Breast epithelium (tissue), 3 donors: ENCODE measurements at regions not wholly inside any gene's neighbourhood (a gene's known extent, or its start where the extent isn't known, plus 50 kb on each side); places are given as distances from the start of the nearest gene placed in this dataset.

Source experiments
- POLR2A ChIP-seq: fragments of 450-650 bp; IDR thresholded peaks from one replicate; pipeline ENCODE4 v1.6.1; 2016; ENCODE audit warnings: antibody characterized with exemption, mild to moderate bottlenecking, moderate library complexity
- POLR2AphosphoS5 ChIP-seq, 3 donors: sonication (generic); formaldehyde crosslinking; IDR thresholded peaks; one replicate each; pipeline ENCODE4 v1.6.1; 2017; ENCODE audit warnings: antibody characterized with exemption in 3 of 3
- TF ChIP-seq, protein P1 (sequence below), 3 donors: fragments of 450-650 bp; IDR thresholded peaks; one replicate each; pipeline ENCODE4 v1.5.1; 2016 to 2017; ENCODE audit warnings: antibody characterized with exemption in 3 of 3, mild to moderate bottlenecking in 3 of 3, moderate library complexity in 3 of 3

DNA sequence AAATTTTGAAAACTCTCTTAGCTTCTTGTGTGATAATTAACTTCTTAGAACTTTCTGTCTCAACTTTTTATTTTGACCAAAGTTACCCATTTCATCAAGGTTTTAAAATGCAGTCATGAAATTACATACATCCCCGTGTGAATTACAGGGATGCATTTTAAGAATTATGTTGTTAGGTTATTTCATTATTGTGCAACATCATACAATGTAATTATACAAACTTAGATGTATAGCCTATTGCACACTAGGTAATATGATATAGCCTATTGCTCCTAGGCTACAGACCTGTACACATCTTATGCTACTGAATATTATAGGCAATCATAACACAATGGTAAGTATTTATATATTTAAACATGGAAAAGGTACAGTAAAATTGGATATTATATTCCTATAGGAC, 228.1 kb upstream of the C11orf87 start:
- TF ChIP-seq, protein P1, sequence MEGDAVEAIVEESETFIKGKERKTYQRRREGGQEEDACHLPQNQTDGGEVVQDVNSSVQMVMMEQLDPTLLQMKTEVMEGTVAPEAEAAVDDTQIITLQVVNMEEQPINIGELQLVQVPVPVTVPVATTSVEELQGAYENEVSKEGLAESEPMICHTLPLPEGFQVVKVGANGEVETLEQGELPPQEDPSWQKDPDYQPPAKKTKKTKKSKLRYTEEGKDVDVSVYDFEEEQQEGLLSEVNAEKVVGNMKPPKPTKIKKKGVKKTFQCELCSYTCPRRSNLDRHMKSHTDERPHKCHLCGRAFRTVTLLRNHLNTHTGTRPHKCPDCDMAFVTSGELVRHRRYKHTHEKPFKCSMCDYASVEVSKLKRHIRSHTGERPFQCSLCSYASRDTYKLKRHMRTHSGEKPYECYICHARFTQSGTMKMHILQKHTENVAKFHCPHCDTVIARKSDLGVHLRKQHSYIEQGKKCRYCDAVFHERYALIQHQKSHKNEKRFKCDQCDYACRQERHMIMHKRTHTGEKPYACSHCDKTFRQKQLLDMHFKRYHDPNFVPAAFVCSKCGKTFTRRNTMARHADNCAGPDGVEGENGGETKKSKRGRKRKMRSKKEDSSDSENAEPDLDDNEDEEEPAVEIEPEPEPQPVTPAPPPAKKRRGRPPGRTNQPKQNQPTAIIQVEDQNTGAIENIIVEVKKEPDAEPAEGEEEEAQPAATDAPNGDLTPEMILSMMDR (IDR thresholded peaks at IDR 0.05) = no peak
- no peak for TF ChIP-seq POLR2A
- no peak for TF ChIP-seq POLR2AphosphoS5 (IDR thresholded peaks at IDR 0.05)
